AG04450 (cell line): ENCODE measurements at regions not wholly inside any gene's neighbourhood (a gene's known extent, or its start where the extent isn't known, plus 50 kb on each side); places are given as distances from the start of the nearest gene placed in this dataset.

Source experiments
- CTCF ChIA-PET: fragments of 300-600, 350-600 bp; formaldehyde crosslinking; extraction: SDS; loops from one replicate; lab custom pipeline; 2022; ENCODE audit warnings: antibody characterized with exemption, inconsistent platforms; lab: Charles Lee
- POLR2A ChIA-PET: fragments of 350-600 bp; formaldehyde crosslinking; extraction: SDS; loops from one replicate; lab custom pipeline; 2021; ENCODE audit warnings: antibody characterized with exemption, inconsistent platforms; lab: Yijun Ruan, JAX
- DNase-seq: peaks from one replicate; pipeline ENCODE4 v3.0.0-alpha.2; 2011; ENCODE audit warnings: low read depth, low spot score
- H3K27ac ChIP-seq: one replicate; pipeline ENCODE4 v1.5.1; 2012; ENCODE audit warnings: low read depth, low read length, control low read depth
- H3K27me3 ChIP-seq: one replicate; pipeline ENCODE4 v1.6.0; 2012; ENCODE audit warnings: low read length; ENCODE audit not compliant: control insufficient read depth, insufficient read depth
- H3K4me3 ChIP-seq: 2 replicates; pipeline ENCODE4 v1.5.1; 2011; ENCODE audit warnings: mild to moderate bottlenecking, low read depth, low read length, control low read depth
- H3K9me3 ChIP-seq: 2 replicates; pipeline ENCODE4 v1.5.1; 2012; ENCODE audit warnings: low read length; ENCODE audit not compliant: control insufficient read depth, insufficient read depth
- CTCF ChIP-seq: IDR thresholded peaks from 2 replicates; pipeline ENCODE4 v1.5.1; 2011; ENCODE audit warnings: low read depth, low read length, control low read depth, inconsistent platforms

GRCh38 chr6:105833959-105834947, 251.9 kb upstream of the PRDM1 start:
- no peak for DNase-seq
- no peaks in the 10 kb centered on the region for H3K27me3 ChIP-seq
- no peaks in the 10 kb centered on the region; the same call in 1 of the 2 replicates for H3K9me3 ChIP-seq
- TF ChIP-seq CTCF: no peak
- no peak overlapping the region for H3K27ac ChIP-seq
- H3K4me3 ChIP-seq: no peak overlapping the region
- ChIA-PET CTCF (interaction anchor here (0.9 to 1.8 kb wide), 5 partner anchors 10 to 402 kb away, joined by 3 to 12 read pairs (median 4); no protein-coding TSS in a partner anchor), POLR2A (no interaction called here)

GRCh38 chr6:105832313-105832761, 253.8 kb upstream of the PRDM1 start:
- no peaks in the 10 kb centered on the region for H3K27me3 ChIP-seq
- ChIA-PET CTCF (no interaction called here), POLR2A (no interaction called here)
- TF ChIP-seq CTCF: no peak
- H3K9me3 ChIP-seq: no peaks in the 10 kb centered on the region; the same call in 1 of the 2 replicates
- no peak overlapping the region for H3K27ac ChIP-seq
- H3K4me3 ChIP-seq: no peak overlapping the region
- no peak for DNase-seq

GRCh38 chr6:105831311-105832097, 254.6 kb upstream of the PRDM1 start:
- Histone ChIP-seq H3K27me3 (no peaks in the 10 kb centered on the region), H3K9me3 (no peaks in the 10 kb centered on the region; the same call in 1 of the 2 replicates), H3K4me3 (no peak overlapping the region), H3K27ac (no peak overlapping the region)
- CTCF ChIA-PET: interaction anchor here (0.6 kb wide), 1 partner anchor 747 kb away, joined by 9 read pairs; no protein-coding TSS in a partner anchor
- DNase-seq: no peak
- POLR2A ChIA-PET: no interaction called here
- no peak for TF ChIP-seq CTCF

- POLR2A ChIA-PET: no interaction called here
- TF ChIP-seq CTCF: no peak
- Histone ChIP-seq H3K4me3 (no peak overlapping the region), H3K27ac (no peak overlapping the region), H3K9me3 (peaks cover 4% of the 10 kb centered on the region; the same call in 1 of the 2 replicates), H3K27me3 (no peaks in the 10 kb centered on the region)
- no peak for DNase-seq
- CTCF ChIA-PET: interaction anchor here (0.6 to 1.5 kb wide), 2 partner anchors 10 to 16 kb away, joined by 3 to 6 read pairs; no protein-coding TSS in a partner anchor
Measured at GRCh38 chr6:105825210-105825609, 260.9 kb upstream of the PRDM1 start.
